ENCODE measurements at regions not wholly inside any gene's neighbourhood (a gene's known extent, or its start where the extent isn't known, plus 50 kb on each side); places are given as distances from the start of the nearest gene placed in this dataset.
"Not testable (repeated sequence)": the region's sequence is repeated elsewhere in the genome, so short reads cannot be mapped to it uniquely, and the experiment has no call there.

DNA sequence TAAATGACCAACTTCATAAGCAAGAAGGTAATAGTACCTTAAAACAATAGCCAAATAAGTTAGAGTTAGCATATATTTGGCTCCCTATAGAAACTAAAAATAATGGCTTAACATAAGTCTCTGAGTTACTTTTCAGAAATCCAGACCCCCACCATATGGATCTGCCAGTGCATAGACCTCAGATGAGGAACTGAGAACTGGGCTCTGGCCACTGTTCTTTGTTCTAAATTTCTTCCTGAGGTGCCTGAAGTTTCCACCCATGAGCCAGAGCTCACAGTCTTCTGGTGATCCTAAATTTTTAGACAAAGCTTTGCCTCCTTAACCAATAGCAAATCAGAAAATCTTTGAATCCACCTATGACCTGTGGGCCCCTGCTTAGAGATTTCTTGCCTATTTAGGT, 250.9 kb downstream of the YTHDC2 start:
- Histone ChIP-seq H3K27me3 (no peaks in the 10 kb centered on the region), H3K4me1 (no peaks in the 10 kb centered on the region), H3K27ac (no peak overlapping the region), H3K4me3 (no peak overlapping the region), H3K36me3 (no peaks in the 10 kb centered on the region), H3K9me3 (no peaks in the 10 kb centered on the region)
- intact Hi-C loops (cut with DNase I; ENCODE audit: low total_unique reads): no loop called here
- TF ChIP-seq, protein P1, sequence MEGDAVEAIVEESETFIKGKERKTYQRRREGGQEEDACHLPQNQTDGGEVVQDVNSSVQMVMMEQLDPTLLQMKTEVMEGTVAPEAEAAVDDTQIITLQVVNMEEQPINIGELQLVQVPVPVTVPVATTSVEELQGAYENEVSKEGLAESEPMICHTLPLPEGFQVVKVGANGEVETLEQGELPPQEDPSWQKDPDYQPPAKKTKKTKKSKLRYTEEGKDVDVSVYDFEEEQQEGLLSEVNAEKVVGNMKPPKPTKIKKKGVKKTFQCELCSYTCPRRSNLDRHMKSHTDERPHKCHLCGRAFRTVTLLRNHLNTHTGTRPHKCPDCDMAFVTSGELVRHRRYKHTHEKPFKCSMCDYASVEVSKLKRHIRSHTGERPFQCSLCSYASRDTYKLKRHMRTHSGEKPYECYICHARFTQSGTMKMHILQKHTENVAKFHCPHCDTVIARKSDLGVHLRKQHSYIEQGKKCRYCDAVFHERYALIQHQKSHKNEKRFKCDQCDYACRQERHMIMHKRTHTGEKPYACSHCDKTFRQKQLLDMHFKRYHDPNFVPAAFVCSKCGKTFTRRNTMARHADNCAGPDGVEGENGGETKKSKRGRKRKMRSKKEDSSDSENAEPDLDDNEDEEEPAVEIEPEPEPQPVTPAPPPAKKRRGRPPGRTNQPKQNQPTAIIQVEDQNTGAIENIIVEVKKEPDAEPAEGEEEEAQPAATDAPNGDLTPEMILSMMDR (IDR thresholded peaks at IDR 0.05 in 4 of 5, conservative IDR thresholded peaks at IDR 0.05 in 1 of 5): no peak
- no peak for TF ChIP-seq POLR2A (IDR thresholded peaks at IDR 0.05)
- ATAC-seq (no peak), DNase-seq (no peak)
- in situ Hi-C loops (cut with MboI; ENCODE audit: low sequenced_read_pairs in 4 of 4): no loop called here

GRCh38 chr5:113766827-113767226, 253.3 kb downstream of the YTHDC2 start:
- ATAC-seq; in situ Hi-C loops (cut with MboI; ENCODE audit: low sequenced_read_pairs in 4 of 4); H3K4me1 ChIP-seq; DNase-seq; H3K27me3 ChIP-seq; H3K9me3 ChIP-seq; H3K36me3 ChIP-seq; H3K27ac ChIP-seq; intact Hi-C loops (cut with DNase I; ENCODE audit: low total_unique reads); H3K4me3 ChIP-seq: not testable (repeated sequence)

- Histone ChIP-seq H3K27me3 (no peaks in the 10 kb centered on the region), H3K36me3 (no peaks in the 10 kb centered on the region), H3K27ac (no peak overlapping the region), H3K4me1 (no peaks in the 10 kb centered on the region), H3K4me3 (no peak overlapping the region), H3K9me3 (no peaks in the 10 kb centered on the region)
- in situ Hi-C loops (cut with MboI; ENCODE audit: low sequenced_read_pairs in 4 of 4): no loop called here
- TF ChIP-seq POLR2A (IDR thresholded peaks at IDR 0.05): no peak
- intact Hi-C loops (cut with DNase I; ENCODE audit: low total_unique reads): no loop called here
- ATAC-seq (no peak), DNase-seq (no peak)
Measured at GRCh38 chr5:113770648-113771047, 257.2 kb downstream of the YTHDC2 start.

DNA sequence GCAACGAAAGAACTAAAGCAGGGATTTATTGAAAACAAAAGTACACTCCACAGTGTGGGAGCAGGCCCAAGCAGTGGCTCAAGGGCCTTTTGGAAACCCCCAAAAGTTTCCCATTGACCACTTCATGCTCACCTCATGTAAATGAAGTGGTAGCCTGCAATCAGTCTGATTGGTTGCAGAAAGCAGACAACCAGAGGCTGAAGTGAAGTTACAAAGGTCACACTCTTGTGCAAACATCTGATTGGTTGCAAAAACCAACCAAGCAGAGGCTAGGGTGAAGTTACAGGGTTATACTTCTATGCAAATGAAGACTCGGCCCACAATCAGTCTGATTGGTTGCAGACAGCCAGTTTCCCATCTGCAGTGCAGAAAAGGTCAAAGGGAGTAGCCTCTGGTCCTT, 258.0 kb downstream of the YTHDC2 start:
- DNase-seq (no peak), ATAC-seq (no peak)
- TF ChIP-seq, protein P1 (IDR thresholded peaks at IDR 0.05 in 4 of 5, conservative IDR thresholded peaks at IDR 0.05 in 1 of 5): no peak
- in situ Hi-C loops (cut with MboI; ENCODE audit: low sequenced_read_pairs in 4 of 4): no loop called here
- no peaks in the 10 kb centered on the region for H3K36me3 ChIP-seq
- H3K4me3 ChIP-seq: no peak overlapping the region
- H3K27me3 ChIP-seq: no peaks in the 10 kb centered on the region
- no peaks in the 10 kb centered on the region for H3K9me3 ChIP-seq
- H3K27ac ChIP-seq: no peak overlapping the region
- no peaks in the 10 kb centered on the region for H3K4me1 ChIP-seq
- intact Hi-C loops (cut with DNase I; ENCODE audit: low total_unique reads): no loop called here

- Histone ChIP-seq H3K4me3 (no peak overlapping the region), H3K9me3 (no peaks in the 10 kb centered on the region), H3K27me3 (no peaks in the 10 kb centered on the region), H3K36me3 (no peaks in the 10 kb centered on the region), H3K4me1 (no peaks in the 10 kb centered on the region), H3K27ac (no peak overlapping the region)
- DNase-seq: no peak
- intact Hi-C loops (cut with DNase I; ENCODE audit: low total_unique reads) (no loop called here), in situ Hi-C loops (cut with MboI; ENCODE audit: low sequenced_read_pairs in 4 of 4) (no loop called here)
- TF ChIP-seq POLR2A (IDR thresholded peaks at IDR 0.05): no peak
- TF ChIP-seq, protein P1 (IDR thresholded peaks at IDR 0.05 in 4 of 5, conservative IDR thresholded peaks at IDR 0.05 in 1 of 5): no peak
- no peak for ATAC-seq
Measured at GRCh38 chr5:113776168-113776567, 262.7 kb downstream of the YTHDC2 start.

DNA sequence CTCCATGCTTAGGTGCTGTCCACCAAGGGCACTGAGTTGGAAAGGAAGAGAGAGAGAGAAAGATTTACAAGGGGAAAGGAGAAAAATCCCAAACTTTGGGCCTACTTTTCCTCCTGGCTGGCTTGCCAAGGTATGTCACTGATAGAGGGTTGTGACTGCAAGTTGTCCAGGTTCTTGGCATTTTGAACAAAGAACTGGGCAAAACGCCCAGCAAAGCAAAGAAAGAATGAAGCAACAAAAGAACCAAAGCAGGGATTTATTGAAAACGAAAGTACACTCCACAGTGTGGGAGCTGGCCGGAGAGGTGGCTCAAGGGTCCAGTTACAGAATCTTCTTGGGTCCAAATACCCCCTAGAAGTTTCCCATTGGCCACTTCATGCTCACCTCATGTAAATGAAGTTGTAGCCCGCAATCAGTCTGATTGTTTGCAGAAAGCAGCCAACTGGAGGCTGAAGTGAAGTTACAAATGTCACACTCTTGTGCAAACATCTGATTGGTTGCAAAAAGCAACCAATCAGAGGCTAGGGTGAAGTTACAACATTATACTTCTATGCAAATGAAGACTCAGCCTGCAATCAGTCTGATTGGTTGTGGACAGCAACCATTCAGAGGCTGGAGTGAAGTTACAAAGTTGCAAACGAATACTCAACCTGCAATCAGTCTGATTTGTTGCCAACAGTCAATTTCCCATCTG, 263.5 kb downstream of the YTHDC2 start:
- in situ Hi-C loops (cut with MboI; ENCODE audit: low sequenced_read_pairs in 4 of 4): no loop called here
- H3K27me3 ChIP-seq: no peaks in the 10 kb centered on the region
- no peak for TF ChIP-seq POLR2A (IDR thresholded peaks at IDR 0.05)
- TF ChIP-seq, protein P1 (IDR thresholded peaks at IDR 0.05 in 4 of 5, conservative IDR thresholded peaks at IDR 0.05 in 1 of 5): no peak

More for the DNA sequence above, 263.5 kb downstream of the YTHDC2 start:
- H3K27ac ChIP-seq: no peak overlapping the region
- DNase-seq: no peak
- no peaks in the 10 kb centered on the region for H3K9me3 ChIP-seq
- no peak overlapping the region for H3K4me3 ChIP-seq
- intact Hi-C loops (cut with DNase I; ENCODE audit: low total_unique reads): no loop called here
- no peaks in the 10 kb centered on the region for H3K36me3 ChIP-seq
- no peaks in the 10 kb centered on the region for H3K4me1 ChIP-seq
- ATAC-seq: no peak
